Neural progenitor cell (in vitro differentiated cells): ENCODE measurements at regions not wholly inside any gene's neighbourhood (a gene's known extent, or its start where the extent isn't known, plus 50 kb on each side); places are given as distances from the start of the nearest gene placed in this dataset.

Experiments
- DNase-seq: peaks from one replicate; pipeline ENCODE4 v3.0.0-alpha.2; 2016; ENCODE audit warnings: low spot score
- H2AFZ ChIP-seq: fragments of 200-600 bp; sonication (generic); replicated peaks from 2 replicates; pipeline ENCODE4 v1.6.1; 2016; ENCODE audit warnings: antibody characterized with exemption
- H3F3A ChIP-seq: fragments of 200-600 bp; sonication (generic); 2 replicates; pipeline ENCODE4 v1.6.1; 2016; ENCODE audit warnings: antibody characterized with exemption, low read depth
- H3K27ac ChIP-seq: fragments of 200-600 bp; sonication (generic); 2 replicates; pipeline ENCODE4 v1.5.1; 2016; ENCODE audit warnings: mild to moderate bottlenecking
- H3K27me3 ChIP-seq: fragments of 200-600 bp; sonication (generic); 2 replicates; pipeline ENCODE4 v1.6.1; 2016; ENCODE audit warnings: mild to moderate bottlenecking, moderate library complexity
- H3K36me3 ChIP-seq: fragments of 200-600 bp; sonication (generic); 2 replicates; pipeline ENCODE4 v1.5.1; 2016
- H3K4me1 ChIP-seq: fragments of 200-600 bp; sonication (generic); 2 replicates; pipeline ENCODE4 v1.6.1; 2016; ENCODE audit warnings: mixed run types
- H3K4me2 ChIP-seq: fragments of 200-600 bp; sonication (generic); 2 replicates; pipeline ENCODE4 v1.6.1; 2016
- H3K4me3 ChIP-seq: fragments of 200-600 bp; sonication (generic); 2 replicates; pipeline ENCODE4 v1.5.1; 2016
- H3K79me2 ChIP-seq: fragments of 200-600 bp; sonication (generic); 2 replicates; pipeline ENCODE4 v1.6.1; 2016; ENCODE audit warnings: low read depth
- H3K9ac ChIP-seq: fragments of 200-600 bp; sonication (generic); 2 replicates; pipeline ENCODE4 v1.6.1; 2016
- H3K9me3 ChIP-seq: fragments of 200-600 bp; sonication (generic); 2 replicates; pipeline ENCODE4 v1.5.1; 2016; ENCODE audit warnings: low read depth
- H4K20me1 ChIP-seq: fragments of 200-600 bp; sonication (generic); 2 replicates; pipeline ENCODE4 v1.6.1; 2016; ENCODE audit warnings: low read depth
- H3K27ac Mint-ChIP-seq: 3 replicates; pipeline ENCODE4 v1.8.0; 2021; ENCODE audit warnings: mixed read lengths
- H3K27me3 Mint-ChIP-seq: 2 replicates; pipeline ENCODE4 v1.8.0; 2022; ENCODE audit warnings: low read depth, mild to moderate bottlenecking, inconsistent platforms, moderate library complexity, mixed read lengths; ENCODE audit not compliant: insufficient read depth
- H3K36me3 Mint-ChIP-seq: 3 replicates; pipeline ENCODE4 v1.8.0; 2021; ENCODE audit warnings: mixed read lengths
- H3K4me1 Mint-ChIP-seq: 3 replicates; pipeline ENCODE4 v1.8.0; 2021; ENCODE audit warnings: mixed read lengths
- H3K4me3 Mint-ChIP-seq: 3 replicates; pipeline ENCODE4 v1.8.0; 2021; ENCODE audit warnings: mild to moderate bottlenecking, moderate library complexity, mixed read lengths
- H3K9me3 Mint-ChIP-seq: 3 replicates; pipeline ENCODE4 v1.8.0; 2020; ENCODE audit warnings: mixed read lengths
- CTCF ChIP-seq: fragments of 200-600 bp; sonication (generic); IDR thresholded peaks from 2 replicates; pipeline ENCODE4 v1.5.1; 2017; ENCODE audit warnings: antibody characterized with exemption, mild to moderate bottlenecking
- EZH2 ChIP-seq: fragments of 200-600 bp; sonication (generic); IDR thresholded peaks from 2 replicates; pipeline ENCODE4 v1.6.1; 2017; ENCODE audit warnings: antibody characterized with exemption, mild to moderate bottlenecking, moderate library complexity
- EZH2phosphoT487 ChIP-seq: fragments of 200-600 bp; sonication (generic); IDR thresholded peaks from 2 replicates; pipeline ENCODE4 v1.6.1; 2017; ENCODE audit warnings: antibody characterized with exemption

GRCh38 chr2:43133708-43134570 lies 92.5 kb downstream of the ZFP36L2 start:
- H3K27me3 ChIP-seq = no peaks in the 10 kb centered on the region
- H2AFZ ChIP-seq = no peak overlapping the region
- no peak overlapping the region for H3K4me3 ChIP-seq
- Mint-ChIP-seq H3K27ac (peak overlapping the region; percentile 10), H3K27me3 (peaks cover 7% of the 10 kb centered on the region), H3K9me3 (no peaks in the 10 kb centered on the region), H3K4me3 (no peak overlapping the region), H3K4me1 (peaks cover 61% of the 10 kb centered on the region), H3K36me3 (no peaks in the 10 kb centered on the region)
- H3K79me2 ChIP-seq = no peaks in the 10 kb centered on the region
- no peaks in the 10 kb centered on the region for H3K36me3 ChIP-seq
- peaks cover 45% of the 10 kb centered on the region for H3K4me1 ChIP-seq
- H3K9me3 ChIP-seq = no peaks in the 10 kb centered on the region
- H3K4me2 ChIP-seq = no peak overlapping the region
- H3K9ac ChIP-seq = no peak overlapping the region
- no peak overlapping the region for H3K27ac ChIP-seq
- H4K20me1 ChIP-seq = no peaks in the 10 kb centered on the region
- no peak for DNase-seq
- TF ChIP-seq EZH2phosphoT487 = no peak
- no peak for TF ChIP-seq CTCF
- TF ChIP-seq EZH2 = no peak
- H3F3A ChIP-seq = peaks cover 33% of the 10 kb centered on the region

- Mint-ChIP-seq H3K4me3 (no peak overlapping the region), H3K4me1 (peaks cover 60% of the 10 kb centered on the region), H3K9me3 (no peaks in the 10 kb centered on the region), H3K36me3 (no peaks in the 10 kb centered on the region), H3K27me3 (peaks cover 7% of the 10 kb centered on the region), H3K27ac (no peak overlapping the region)
- no peak overlapping the region for H3K27ac ChIP-seq
- no peak for TF ChIP-seq EZH2
- no peak for TF ChIP-seq EZH2phosphoT487
- no peak for TF ChIP-seq CTCF
- H3K4me1 ChIP-seq = peaks cover 41% of the 10 kb centered on the region
- H4K20me1 ChIP-seq = no peaks in the 10 kb centered on the region
- no peaks in the 10 kb centered on the region for H3K9me3 ChIP-seq
- DNase-seq = no peak
- no peak overlapping the region for H3K4me3 ChIP-seq
- H3K27me3 ChIP-seq = no peaks in the 10 kb centered on the region
- peaks cover 27% of the 10 kb centered on the region for H3F3A ChIP-seq
- no peaks in the 10 kb centered on the region for H3K79me2 ChIP-seq
- no peak overlapping the region for H3K9ac ChIP-seq
- no peak overlapping the region for H2AFZ ChIP-seq
- no peaks in the 10 kb centered on the region for H3K36me3 ChIP-seq
- no peak overlapping the region for H3K4me2 ChIP-seq
These were observed 93.1 kb downstream of the ZFP36L2 start for GRCh38 chr2:43133336-43133707.

- Mint-ChIP-seq H3K27me3 (peaks cover 7% of the 10 kb centered on the region), H3K4me3 (no peak overlapping the region), H3K36me3 (no peaks in the 10 kb centered on the region), H3K27ac (no peak overlapping the region), H3K9me3 (no peaks in the 10 kb centered on the region), H3K4me1 (peaks cover 57% of the 10 kb centered on the region)
- Histone ChIP-seq H4K20me1 (no peaks in the 10 kb centered on the region), H3K79me2 (no peaks in the 10 kb centered on the region), H3K4me2 (no peak overlapping the region), H3K27ac (no peak overlapping the region), H3K36me3 (no peaks in the 10 kb centered on the region), H2AFZ (no peak overlapping the region), H3K9me3 (no peaks in the 10 kb centered on the region), H3K4me3 (no peak overlapping the region), H3K27me3 (no peaks in the 10 kb centered on the region), H3K4me1 (peaks cover 36% of the 10 kb centered on the region), H3F3A (peaks cover 21% of the 10 kb centered on the region), H3K9ac (no peak overlapping the region)
- DNase-seq = no peak
- TF ChIP-seq EZH2 = no peak
- TF ChIP-seq EZH2phosphoT487 = no peak
- TF ChIP-seq CTCF = no peak
These were observed 93.6 kb downstream of the ZFP36L2 start for GRCh38 chr2:43132683-43133301.
